CMK (cell line): ENCODE measurements at regions not wholly inside any gene's neighbourhood (a gene's known extent, or its start where the extent isn't known, plus 50 kb on each side); places are given as distances from the start of the nearest gene placed in this dataset.

Source experiments
- DNase-seq: peaks from one replicate; pipeline ENCODE4 v3.0.0-alpha.2; 2010; ENCODE audit warnings: low read depth

DNA sequence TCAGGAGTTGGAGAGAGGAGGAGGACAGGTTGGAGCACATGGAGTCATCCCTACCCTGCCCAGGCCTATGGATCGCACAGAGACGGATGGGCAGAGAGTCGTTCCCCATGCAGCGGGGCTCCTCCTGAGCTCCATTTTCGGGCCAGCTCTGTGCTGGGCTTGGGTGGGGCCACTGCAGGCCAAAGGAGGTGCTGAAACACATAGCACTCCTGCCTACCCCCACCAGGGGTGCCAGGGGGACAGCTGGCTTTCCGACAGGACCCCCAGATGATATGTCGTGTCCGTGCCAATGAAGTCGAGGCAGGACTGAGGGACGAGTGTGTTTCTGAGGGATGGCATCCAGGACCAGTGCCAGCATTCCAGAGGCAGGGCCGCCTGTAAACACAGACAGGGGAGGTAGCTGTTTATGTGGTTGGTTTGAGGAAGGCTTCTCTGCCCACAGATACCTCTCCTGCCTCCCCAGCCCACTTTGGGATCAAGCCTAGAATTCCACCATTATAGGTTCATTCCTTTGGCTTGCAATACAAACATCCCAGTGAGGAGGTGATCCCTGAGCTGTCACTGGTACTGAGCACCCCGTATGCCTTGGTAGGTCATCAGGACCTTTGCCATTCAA is 116.6 kb downstream of the GLI2 start:
- no peak for DNase-seq

GRCh38 chr2:120853306-120854013 is 117.8 kb downstream of the GLI2 start:
- DNase-seq, result no peak

DNA sequence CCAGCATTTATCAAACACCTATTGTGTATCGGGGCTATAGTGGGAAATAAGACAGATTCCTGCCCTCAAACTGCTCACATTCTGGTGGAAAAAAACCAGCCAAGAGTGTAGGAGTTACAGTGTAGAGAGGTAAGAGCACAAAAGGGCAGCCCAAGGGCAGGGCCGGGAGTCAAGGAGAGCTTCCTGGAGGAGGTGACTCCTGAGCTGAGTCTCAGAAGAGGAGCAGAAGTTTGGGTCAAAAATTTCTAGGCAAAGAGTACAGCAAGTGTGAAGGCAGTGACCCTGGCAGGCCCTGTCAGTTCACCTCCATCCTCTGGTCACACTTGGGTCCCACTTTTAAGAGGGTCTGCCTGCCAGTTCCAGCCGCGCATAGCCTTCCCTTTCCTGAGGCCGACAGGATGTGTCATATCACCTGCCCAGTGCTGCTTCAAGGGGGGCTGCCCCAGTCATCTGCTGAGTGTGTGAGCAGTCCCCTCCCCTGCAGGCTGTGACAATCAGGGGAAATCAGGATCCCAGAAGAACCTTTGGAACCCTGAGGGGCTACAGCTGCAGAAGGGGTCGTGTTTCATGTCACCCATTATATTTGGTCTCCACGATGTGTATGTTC is 118.4 kb downstream of the GLI2 start:
- no peak for DNase-seq

- DNase-seq, result no peak
These were observed 119.3 kb downstream of the GLI2 start for GRCh38 chr2:120854766-120855530.

- DNase-seq, result no peak
These were observed 120.3 kb downstream of the GLI2 start for GRCh38 chr2:120855855-120856405.

GRCh38 chr2:120856421-120856862 is 120.8 kb downstream of the GLI2 start:
- no peak for DNase-seq

- DNase-seq, result no peak
These were observed 121.8 kb downstream of the GLI2 start for GRCh38 chr2:120857422-120857821.

GRCh38 chr2:120857931-120858330 is 122.3 kb downstream of the GLI2 start:
- no peak for DNase-seq

GRCh38 chr2:120858361-120859106 is 122.9 kb downstream of the GLI2 start:
- no peak for DNase-seq

DNA sequence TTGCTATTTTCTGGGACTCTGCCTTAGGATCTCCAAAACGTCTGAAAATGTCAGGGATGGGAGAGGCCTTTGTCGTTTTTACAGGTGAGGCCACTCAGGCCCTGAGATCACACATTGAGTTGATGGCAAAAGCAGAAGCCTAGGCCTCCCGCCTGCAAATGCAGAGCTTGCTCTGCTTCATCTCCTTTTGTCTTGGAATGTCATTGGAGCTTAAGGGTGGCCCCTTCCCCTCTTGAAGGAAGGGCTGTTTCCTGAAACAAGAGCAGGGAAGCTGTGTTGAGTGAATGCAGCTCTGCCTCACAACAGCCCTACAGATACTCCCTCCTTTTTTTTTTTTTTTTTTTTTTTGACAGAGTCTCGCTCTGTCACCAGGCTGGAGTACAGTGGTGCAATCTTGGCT is 123.5 kb downstream of the GLI2 start:
- no peak for DNase-seq

GRCh38 chr2:120859814-120860578 is 124.3 kb downstream of the GLI2 start:
- no peak for DNase-seq

GRCh38 chr2:120860579-120860922 is 124.9 kb downstream of the GLI2 start:
- DNase-seq, result no peak

DNA sequence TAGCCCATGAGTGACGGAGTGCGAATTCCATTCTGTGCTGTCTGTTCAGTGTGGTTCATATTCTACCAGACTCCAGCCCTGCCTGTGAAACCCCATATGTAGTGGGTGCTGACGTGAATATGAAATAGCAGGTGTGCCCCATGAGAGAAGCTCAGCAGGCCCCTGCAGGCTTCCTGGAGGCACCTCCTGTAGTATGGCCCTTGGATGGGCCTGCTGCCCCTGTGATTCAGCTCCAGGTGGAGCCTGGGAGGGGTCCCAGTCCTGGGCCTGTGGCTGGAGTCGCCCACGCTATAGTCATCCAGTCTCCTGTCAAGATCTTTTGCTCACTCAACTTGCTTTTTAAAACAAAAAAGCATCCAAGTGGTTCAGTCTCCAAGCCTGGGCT is 125.5 kb downstream of the GLI2 start:
- no peak for DNase-seq

GRCh38 chr2:120861576-120862191 is 126.0 kb downstream of the GLI2 start:
- no peak for DNase-seq

- no peak for DNase-seq
These were observed 126.8 kb downstream of the GLI2 start for GRCh38 chr2:120862201-120863060.

DNA sequence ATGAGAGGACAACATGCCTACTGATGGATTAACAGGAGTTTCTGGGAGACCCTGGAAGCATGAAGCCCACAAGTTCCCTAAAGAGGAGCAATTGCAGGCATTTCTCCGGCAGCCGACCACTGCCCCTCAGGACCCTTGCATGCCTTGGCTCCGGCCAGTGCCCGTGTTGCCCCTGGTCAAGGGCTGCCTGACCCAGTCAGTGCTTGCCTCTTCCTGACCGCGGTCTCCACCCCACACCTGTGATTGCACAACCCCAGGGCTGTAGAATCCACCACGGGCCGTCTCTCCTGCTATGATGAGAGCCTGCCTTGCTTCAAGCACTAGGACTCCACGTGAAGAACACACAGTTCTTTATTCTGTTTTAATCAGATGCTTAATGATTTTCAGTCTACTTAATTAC is 127.5 kb downstream of the GLI2 start:
- DNase-seq, result no peak

- no peak for DNase-seq
These were observed 128.1 kb downstream of the GLI2 start for GRCh38 chr2:120863661-120864320.

DNA sequence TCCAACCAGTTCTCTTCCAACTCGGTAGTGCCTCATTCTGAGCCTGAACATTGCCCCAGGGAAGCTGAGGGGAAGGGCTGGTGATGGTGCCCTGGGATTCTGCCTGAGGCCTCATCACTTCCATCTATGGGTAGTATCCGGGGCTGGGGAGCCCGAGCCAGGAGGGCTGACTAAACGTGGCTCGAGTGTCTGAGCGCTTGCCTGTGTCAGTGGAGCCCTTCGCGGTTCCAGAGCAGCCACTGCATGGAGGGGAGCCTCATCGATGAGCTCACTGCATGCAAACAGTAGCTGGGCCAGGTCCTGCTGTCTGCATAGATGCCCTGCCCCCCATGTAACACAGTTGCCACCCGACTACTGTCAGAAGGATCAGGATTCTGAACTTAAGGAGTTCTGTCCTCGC is 129.3 kb downstream of the GLI2 start:
- DNase-seq, result no peak

DNA sequence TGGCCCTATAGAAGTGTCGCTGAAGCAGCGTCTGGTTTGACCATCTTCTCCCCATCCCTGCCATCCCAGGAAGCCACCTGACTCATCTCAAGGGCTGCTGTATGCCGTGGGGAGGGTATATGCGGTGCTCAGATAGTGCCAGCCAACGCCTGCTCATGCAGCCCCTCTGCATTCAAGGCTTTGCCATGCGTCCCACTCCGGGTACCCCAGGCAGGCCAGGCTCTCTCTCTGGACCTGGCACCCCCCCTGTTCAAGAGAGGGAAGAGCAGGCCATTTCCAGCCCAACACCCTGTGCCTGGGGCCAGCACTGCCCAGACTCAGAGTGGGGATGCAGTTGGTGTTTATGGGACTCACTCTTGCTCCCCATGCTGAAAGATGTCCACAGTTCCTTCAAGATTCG is 130.0 kb downstream of the GLI2 start:
- DNase-seq, result no peak
